ENCODE measurements at regions not wholly inside any gene's neighbourhood (a gene's known extent, or its start where the extent isn't known, plus 50 kb on each side); places are given as distances from the start of the nearest gene placed in this dataset.
"Not testable (repeated sequence)": the region's sequence is repeated elsewhere in the genome, so short reads cannot be mapped to it uniquely, and the experiment has no call there.

DNA sequence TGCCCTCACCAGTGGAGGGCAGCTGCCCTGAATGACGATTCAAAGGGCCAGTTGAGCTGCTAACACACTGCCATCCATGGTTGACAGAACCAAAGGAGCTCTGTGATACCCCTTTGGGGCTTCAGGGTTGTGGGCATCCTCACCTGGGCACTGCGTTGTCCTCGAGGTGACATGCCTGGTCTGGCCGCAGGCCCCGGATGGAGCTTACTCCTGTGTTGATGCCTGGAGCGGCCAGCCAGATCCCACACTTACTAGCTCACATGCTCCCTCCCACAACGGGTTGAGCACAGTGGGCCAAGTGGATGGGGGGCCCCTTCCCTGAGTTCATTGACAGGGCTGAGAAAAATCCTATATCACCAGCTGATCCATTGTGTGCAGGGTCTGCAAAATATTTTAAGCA lies 898.9 kb downstream of the TAF11L14 start:
- no peaks in the 10 kb centered on the region for H3K27me3 ChIP-seq (ENCODE audit: insufficient read depth, low read length, poor library complexity)
- H3K4me2 ChIP-seq (ENCODE audit: insufficient read depth, low read length) = no peak overlapping the region
- H3K4me1 ChIP-seq (ENCODE audit: insufficient read depth, low read length) = no peaks in the 10 kb centered on the region
- H3K36me3 ChIP-seq (ENCODE audit: insufficient read depth, low read length) = no peaks in the 10 kb centered on the region
- no peak overlapping the region for H2AFZ ChIP-seq (ENCODE audit: low read depth, low read length)
- H3K9ac ChIP-seq (ENCODE audit: low read depth, low read length) = no peak overlapping the region
- H3K9me3 ChIP-seq (ENCODE audit: insufficient read depth, low read length, severe bottlenecking) = no peaks in the 10 kb centered on the region
- no peaks in the 10 kb centered on the region for H4K20me1 ChIP-seq (ENCODE audit: insufficient read depth, low read length)
- TF ChIP-seq CTCF (IDR thresholded peaks at IDR 0.05; ENCODE audit: borderline replicate concordance, extremely low read depth, low read length, poor library complexity, severe bottlenecking) (no peak), EZH2 (IDR thresholded peaks at IDR 0.05; ENCODE audit: borderline replicate concordance, low read depth, low read length, severe bottlenecking) (no peak)
- no peak overlapping the region for H3K27ac ChIP-seq (ENCODE audit: low read length)
- no peaks in the 10 kb centered on the region for H3K79me2 ChIP-seq (ENCODE audit: insufficient read depth, low read length)
- H3K4me3 ChIP-seq (ENCODE audit: low read depth in 1 of 2, low read length in 2 of 2) = no peak overlapping the region
- ATAC-seq (ENCODE audit: insufficient read depth, low read depth) = no peak
- DNase-seq = no peak

DNA sequence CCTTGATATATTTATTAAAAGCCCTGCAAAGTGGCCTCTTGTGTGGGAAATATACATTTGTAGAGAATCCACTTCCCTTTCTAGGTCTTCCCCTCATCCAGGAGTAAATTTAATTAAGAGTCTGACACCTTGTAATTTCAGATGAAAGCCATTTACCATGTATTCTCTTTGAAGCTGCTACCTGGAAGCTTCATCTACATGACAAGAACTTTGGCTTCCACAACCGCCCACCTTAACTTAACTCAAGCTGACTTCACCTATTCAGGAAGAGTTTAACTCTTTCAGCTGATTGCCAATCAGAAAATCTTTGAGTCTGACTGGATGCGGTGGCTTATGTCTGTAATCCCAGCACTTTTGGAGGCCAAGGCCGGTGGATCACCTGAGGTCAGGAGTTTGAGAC lies 899.9 kb downstream of the TAF11L14 start:
- no peaks in the 10 kb centered on the region for H3K27me3 ChIP-seq (ENCODE audit: insufficient read depth, low read length, poor library complexity)
- no peaks in the 10 kb centered on the region for H3K36me3 ChIP-seq (ENCODE audit: insufficient read depth, low read length)
- H3K4me2 ChIP-seq (ENCODE audit: insufficient read depth, low read length) = no peak overlapping the region
- TF ChIP-seq CTCF (IDR thresholded peaks at IDR 0.05; ENCODE audit: borderline replicate concordance, extremely low read depth, low read length, poor library complexity, severe bottlenecking) (no peak), EZH2 (IDR thresholded peaks at IDR 0.05; ENCODE audit: borderline replicate concordance, low read depth, low read length, severe bottlenecking) (no peak)
- H3K27ac ChIP-seq (ENCODE audit: low read length) = no peak overlapping the region
- H3K4me1 ChIP-seq (ENCODE audit: insufficient read depth, low read length) = no peaks in the 10 kb centered on the region
- H3K9me3 ChIP-seq (ENCODE audit: insufficient read depth, low read length, severe bottlenecking) = no peaks in the 10 kb centered on the region
- no peak for DNase-seq
- no peak overlapping the region for H3K9ac ChIP-seq (ENCODE audit: low read depth, low read length)
- no peak for ATAC-seq (ENCODE audit: insufficient read depth, low read depth)
- H3K79me2 ChIP-seq (ENCODE audit: insufficient read depth, low read length) = no peaks in the 10 kb centered on the region
- H2AFZ ChIP-seq (ENCODE audit: low read depth, low read length) = no peak overlapping the region
- no peak overlapping the region for H3K4me3 ChIP-seq (ENCODE audit: low read depth in 1 of 2, low read length in 2 of 2)
- no peaks in the 10 kb centered on the region for H4K20me1 ChIP-seq (ENCODE audit: insufficient read depth, low read length)

DNA sequence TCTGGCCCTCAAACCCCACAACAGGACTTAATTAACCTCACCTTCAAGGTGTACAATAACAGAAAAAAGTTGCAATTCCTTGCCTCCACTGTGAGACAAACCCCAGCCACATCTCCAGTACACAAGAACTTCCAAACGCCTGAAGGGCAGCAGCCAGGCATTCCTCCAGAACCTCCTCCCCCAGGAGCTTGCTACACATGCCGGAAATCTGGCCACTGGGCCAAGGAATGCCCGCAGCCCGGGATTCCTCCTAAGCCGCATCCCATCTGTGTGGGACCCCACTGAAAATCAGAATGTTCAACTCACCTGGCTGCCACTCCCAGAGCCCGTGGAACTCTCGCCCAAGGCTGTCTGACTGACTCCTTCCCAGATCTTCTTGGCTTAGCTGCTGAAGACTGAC lies 901.5 kb downstream of the TAF11L14 start:
- not testable (repeated sequence) for H3K4me2 ChIP-seq (ENCODE audit: insufficient read depth, low read length); ATAC-seq (ENCODE audit: insufficient read depth, low read depth); H3K36me3 ChIP-seq (ENCODE audit: insufficient read depth, low read length); DNase-seq; H3K9ac ChIP-seq (ENCODE audit: low read depth, low read length); H3K9me3 ChIP-seq (ENCODE audit: insufficient read depth, low read length, severe bottlenecking); H3K4me1 ChIP-seq (ENCODE audit: insufficient read depth, low read length); H4K20me1 ChIP-seq (ENCODE audit: insufficient read depth, low read length); H3K27ac ChIP-seq (ENCODE audit: low read length); H3K27me3 ChIP-seq (ENCODE audit: insufficient read depth, low read length, poor library complexity); H3K4me3 ChIP-seq (ENCODE audit: low read depth in 1 of 2, low read length in 2 of 2); H3K79me2 ChIP-seq (ENCODE audit: insufficient read depth, low read length); H2AFZ ChIP-seq (ENCODE audit: low read depth, low read length)

DNA sequence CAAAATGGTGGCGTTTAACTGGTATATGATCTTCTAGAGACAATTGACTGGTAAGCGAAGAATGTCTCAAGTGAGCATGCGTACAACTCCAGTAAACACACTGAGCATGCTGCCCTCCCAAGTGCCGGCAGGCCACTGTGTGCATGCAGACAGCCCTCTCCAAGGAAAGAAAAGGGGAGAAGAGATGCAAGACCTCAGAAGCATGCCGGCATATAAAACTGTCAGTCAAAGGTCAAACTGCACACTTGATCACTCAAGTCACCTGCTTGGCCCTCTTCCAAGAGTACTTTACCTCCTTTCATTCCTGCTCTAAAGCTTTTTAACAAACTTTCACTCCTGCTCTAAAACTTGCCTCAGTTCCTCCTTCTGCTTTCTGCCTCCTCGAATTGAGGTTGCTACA lies 910.2 kb downstream of the TAF11L14 start:
- no peak overlapping the region for H2AFZ ChIP-seq (ENCODE audit: low read depth, low read length)
- no peak overlapping the region for H3K27ac ChIP-seq (ENCODE audit: low read length)
- H3K9me3 ChIP-seq (ENCODE audit: insufficient read depth, low read length, severe bottlenecking) = no peaks in the 10 kb centered on the region
- H3K4me3 ChIP-seq (ENCODE audit: low read depth in 1 of 2, low read length in 2 of 2) = no peak overlapping the region
- no peaks in the 10 kb centered on the region for H3K79me2 ChIP-seq (ENCODE audit: insufficient read depth, low read length)
- no peaks in the 10 kb centered on the region for H3K36me3 ChIP-seq (ENCODE audit: insufficient read depth, low read length)
- DNase-seq (no peak), ATAC-seq (ENCODE audit: insufficient read depth, low read depth) (no peak)
- no peaks in the 10 kb centered on the region for H4K20me1 ChIP-seq (ENCODE audit: insufficient read depth, low read length)
- no peaks in the 10 kb centered on the region for H3K4me1 ChIP-seq (ENCODE audit: insufficient read depth, low read length)
- TF ChIP-seq CTCF (IDR thresholded peaks at IDR 0.05; ENCODE audit: borderline replicate concordance, extremely low read depth, low read length, poor library complexity, severe bottlenecking) (no peak), EZH2 (IDR thresholded peaks at IDR 0.05; ENCODE audit: borderline replicate concordance, low read depth, low read length, severe bottlenecking) (no peak)
- H3K4me2 ChIP-seq (ENCODE audit: insufficient read depth, low read length) = no peak overlapping the region
- no peaks in the 10 kb centered on the region for H3K27me3 ChIP-seq (ENCODE audit: insufficient read depth, low read length, poor library complexity)
- H3K9ac ChIP-seq (ENCODE audit: low read depth, low read length) = no peak overlapping the region

All from DND-41 (cell line).